Heart left ventricle (tissue), 16 donors: ENCODE measurements at regions not wholly inside any gene's neighbourhood (a gene's known extent, or its start where the extent isn't known, plus 50 kb on each side); places are given as distances from the start of the nearest gene placed in this dataset.

Experiments
- ATAC-seq, 4 donors: fragments of 200-7000 bp; cut with Tn5 transposase; one replicate each; pipeline ENCODE4 v1.9.1; 2020 to 2022; ENCODE audit warnings: moderate library complexity in 4 of 4, mild to moderate bottlenecking in 3 of 4, moderate number of reproducible peaks in 1 of 4
- DNase-seq, 5 donors: peaks; one replicate each; pipeline ENCODE4 v3.0.0-alpha.2; 2020
- H3K27ac ChIP-seq, 12 donors: fragments of 200-600 bp; sonication (generic) in 4 of 12; one replicate each; pipeline versions ENCODE4 v1.5.0 to v1.8.0; 2016 to 2022; ENCODE audit warnings: mild to moderate bottlenecking in 2 of 12
- H3K27me3 ChIP-seq, 9 donors: fragments of 200-600 bp; sonication (generic) in 2 of 9; one replicate each; pipeline versions ENCODE4 v1.5.1 to v1.8.0; 2016 to 2022; ENCODE audit warnings: mild to moderate bottlenecking in 3 of 9
- H3K36me3 ChIP-seq, 9 donors: fragments of 200-600 bp; sonication (generic) in 2 of 9; one replicate each; pipeline versions ENCODE4 v1.5.0 to v1.8.0; 2018 to 2022; ENCODE audit warnings: mild to moderate bottlenecking in 2 of 9
- H3K4me1 ChIP-seq, 12 donors: fragments of 200-600 bp; sonication (generic) in 4 of 12; one replicate each; pipeline versions ENCODE4 v1.5.0 to v1.8.0; 2016 to 2022; ENCODE audit warnings: mild to moderate bottlenecking in 3 of 12
- H3K4me3 ChIP-seq, 12 donors: fragments of 200-600 bp; sonication (generic) in 4 of 12; one replicate each; pipeline versions ENCODE4 v1.5.0 to v1.8.0; 2017 to 2022; ENCODE audit warnings: mild to moderate bottlenecking in 9 of 12, moderate library complexity in 4 of 12
- H3K9me3 ChIP-seq, 12 donors: fragments of 200-600 bp; sonication (generic) in 4 of 12; one replicate each; pipeline versions ENCODE4 v1.5.0 to v1.8.0; 2016 to 2022; ENCODE audit warnings: mild to moderate bottlenecking in 1 of 12
- CTCF ChIP-seq, 12 donors: fragments of 200-600 bp; sonication (generic) in 4 of 12; IDR thresholded peaks; one replicate each; pipeline versions ENCODE4 v1.5.0 to v1.8.0; 2018 to 2022; ENCODE audit warnings: antibody characterized with exemption in 12 of 12, mild to moderate bottlenecking in 5 of 12
- POLR2A ChIP-seq, 2 donors: fragments of 450-650 bp; IDR thresholded peaks; one replicate each; pipeline ENCODE4 v1.6.1; 2017; ENCODE audit warnings: antibody characterized with exemption in 2 of 2, mild to moderate bottlenecking in 2 of 2, moderate library complexity in 2 of 2
- WGBS, 4 donors: extraction: QIAGEN DNeasy Blood & Tissue Kit in 2 of 4; methylation state at CpG; one replicate each; pipeline versions ENCODE4 v1.1.5 to v1.1.7; 2013 to 2018; 5-methylcytosine and 5-hydroxymethylcytosine counted together
- intact Hi-C, 10 donors: fragments of 100-400 bp; cut with DNase I; formaldehyde crosslinking; loops; one replicate each; pipeline versions ENCODE4 v1.11.1 to v1.14.2; 2022
- donor health status: ischemic (EF 13 %, LVEDD 7.1; RV severe dilation, severe dysfunction).
- donor health status: healthy with polysubstance abuse.
- donor health status: DM: no; HTN: yes; CAD: no.
- donor health status: DM: no; HTN: no; CAD: no.
- donor health status: ischemic (EF 25% LVEDD 6.9; RV normal size, moderate dysfunction).
- donor health status: ischemic (EF 25% LVEDD 5.7; RV mildly dilated, moderate dysfunction).
- donor health status: healthy.
- donor health status: DM: yes; HTN: yes; CAD: no.
- donor health status: ischemic (EF 35%, LVEDD 5.7; RV mildly dilated, moderate dysfunction).
- donor health status: nonischemic (EF 11% LVEDD 7.7; RV severe dilation, severe dysfunction).
- donor health status: DM: yes; HTN: yes; CAD: no.
- donor health status: PGD.
- donor health status: ischemic (EF 29% LVEDD 5.4; RV normal size, mild dysfunction).
- donor health status: nonischemic (EF 23%, LVEDD 6.1; RV moderate dilation, normal function).

- intact Hi-C loops = loop anchor here in 1 of 10 donors (5.0 kb wide), 1 partner anchor 121 kb away; no protein-coding TSS in a partner anchor
- ATAC-seq (no peak), DNase-seq (no peak)
- TF ChIP-seq CTCF (IDR thresholded peaks at IDR 0.05) = no peak
- TF ChIP-seq POLR2A (IDR thresholded peaks at IDR 0.05) = no peak
- Histone ChIP-seq H3K27ac (peak overlapping the region in 9 of 12 donors; percentile 34 to 87 (median 72)), H3K4me1 (peaks cover 0 to 23% (median 1%) of the 10 kb centered on the region in 12 donors), H3K36me3 (no peaks in the 10 kb centered on the region), H3K4me3 (no peak overlapping the region), H3K27me3 (no peaks in the 10 kb centered on the region), H3K9me3 (no peaks in the 10 kb centered on the region)
- 77 to 92% (median 88%) methylated on average over 4 of the region's 4 CpGs for WGBS, 4 donors
Observed at GRCh38 chr2:49811502-49811901, 657.2 kb upstream of the FSHR start.

GRCh38 chr2:49807689-49808088 is 653.4 kb upstream of the FSHR start:
- Histone ChIP-seq H3K4me3 (no peak overlapping the region), H3K27ac (no peak overlapping the region), H3K27me3 (no peaks in the 10 kb centered on the region), H3K36me3 (no peaks in the 10 kb centered on the region), H3K9me3 (no peaks in the 10 kb centered on the region), H3K4me1 (peaks cover 0 to 20% (median under 1%) of the 10 kb centered on the region in 12 donors)
- TF ChIP-seq POLR2A (IDR thresholded peaks at IDR 0.05) (no peak), CTCF (IDR thresholded peaks at IDR 0.05) (no peak)
- ATAC-seq = no peak
- intact Hi-C loops = loop anchor here in 1 of 10 donors (10.0 kb wide), 1 partner anchor 127 kb away; no protein-coding TSS in a partner anchor
- DNase-seq = no peak

GRCh38 chr2:49804111-49804510 is 649.8 kb upstream of the FSHR start:
- H3K27me3 ChIP-seq = no peaks in the 10 kb centered on the region
- H3K4me1 ChIP-seq = no peaks in the 10 kb centered on the region
- H3K36me3 ChIP-seq = no peaks in the 10 kb centered on the region
- no peaks in the 10 kb centered on the region for H3K9me3 ChIP-seq
- intact Hi-C loops = loop anchor here in 1 of 10 donors (10.0 kb wide), 1 partner anchor 131 kb away; no protein-coding TSS in a partner anchor
- TF ChIP-seq POLR2A (IDR thresholded peaks at IDR 0.05) = no peak
- DNase-seq = no peak
- WGBS, 4 donors = 72 to 92% (median 85%) methylated on average over 1 of the region's 1 CpG
- H3K4me3 ChIP-seq = no peak overlapping the region
- no peak for ATAC-seq
- no peak overlapping the region for H3K27ac ChIP-seq

DNA sequence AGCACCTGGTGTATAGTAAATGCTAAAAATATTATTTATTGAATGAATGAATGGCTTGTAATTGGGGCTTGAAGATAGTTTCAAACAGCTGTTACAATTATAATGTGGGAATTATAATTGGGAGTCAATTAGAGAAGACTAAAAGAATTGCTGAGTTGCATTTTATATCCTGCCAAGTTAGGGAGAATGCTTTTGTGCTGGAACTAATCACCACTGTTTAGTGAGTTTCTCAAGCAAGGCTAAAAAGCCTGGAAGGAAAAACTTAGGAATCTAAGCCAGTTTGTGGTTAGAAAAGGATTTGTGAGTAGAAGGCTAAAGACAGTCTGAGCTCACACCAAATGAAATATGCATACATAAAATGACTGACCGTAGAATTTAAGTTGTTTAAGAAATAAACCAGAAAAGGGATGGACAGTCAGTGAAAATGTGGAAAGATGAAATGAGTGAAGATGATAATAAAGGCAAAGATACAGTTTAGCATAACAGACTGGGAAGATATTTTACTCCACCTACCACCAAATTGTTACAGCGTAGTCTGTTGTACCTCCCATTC is 647.7 kb upstream of the FSHR start:
- intact Hi-C loops = loop anchor here in 1 of 10 donors (10.0 kb wide), 1 partner anchor 133 kb away; no protein-coding TSS in a partner anchor
- Histone ChIP-seq H3K4me3 (no peak overlapping the region), H3K9me3 (no peaks in the 10 kb centered on the region), H3K27me3 (no peaks in the 10 kb centered on the region), H3K36me3 (no peaks in the 10 kb centered on the region), H3K4me1 (no peaks in the 10 kb centered on the region), H3K27ac (no peak overlapping the region)
- WGBS, 4 donors = 90 to 95% (median 93%) methylated on average over 2 of the region's 2 CpGs
- DNase-seq (no peak), ATAC-seq (no peak)
- TF ChIP-seq CTCF (IDR thresholded peaks at IDR 0.05) (no peak), POLR2A (IDR thresholded peaks at IDR 0.05) (no peak)

DNA sequence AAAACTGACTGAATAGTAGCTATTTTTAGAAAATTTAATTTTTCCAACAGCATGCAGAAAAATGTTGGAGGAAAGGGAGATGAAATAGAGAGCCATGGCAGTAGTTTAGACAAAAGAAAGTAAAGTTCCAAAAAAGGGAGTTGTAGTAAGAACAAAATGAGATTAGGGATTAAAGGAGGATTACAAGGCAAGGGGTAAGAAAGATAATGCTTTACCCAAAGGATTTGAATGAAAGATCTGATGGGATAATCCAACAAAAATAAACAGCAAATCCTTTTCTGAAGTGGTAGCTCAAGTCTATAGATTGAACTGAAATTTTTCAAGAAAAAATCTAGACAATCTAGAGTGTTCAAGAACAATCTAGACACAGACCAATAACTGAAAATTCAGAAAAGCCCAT is 644.3 kb upstream of the FSHR start:
- TF ChIP-seq CTCF (IDR thresholded peaks at IDR 0.05) = no peak
- no peak for TF ChIP-seq POLR2A (IDR thresholded peaks at IDR 0.05)
- no peaks in the 10 kb centered on the region for H3K9me3 ChIP-seq
- DNase-seq (no peak), ATAC-seq (no peak)
- intact Hi-C loops = no loop called here
- no peak overlapping the region for H3K27ac ChIP-seq
- no peaks in the 10 kb centered on the region for H3K27me3 ChIP-seq
- H3K4me1 ChIP-seq = no peaks in the 10 kb centered on the region
- no peak overlapping the region for H3K4me3 ChIP-seq
- no peaks in the 10 kb centered on the region for H3K36me3 ChIP-seq
